Smooth muscle cell (in vitro differentiated cells): ENCODE measurements at regions not wholly inside any gene's neighbourhood (a gene's known extent, or its start where the extent isn't known, plus 50 kb on each side); places are given as distances from the start of the nearest gene placed in this dataset.

Source experiments
- DNase-seq: peaks from one replicate; lab custom pipeline; 2025; ENCODE audit not compliant: unreplicated experiment; lab: John Stamatoyannopoulos, UW
- H2AFZ ChIP-seq: fragments of 200-600 bp; sonication (generic); 2 replicates; pipeline ENCODE4 v1.6.0; 2016; ENCODE audit warnings: antibody characterized with exemption, low read depth, mild to moderate bottlenecking
- H3F3A ChIP-seq: fragments of 200-600 bp; sonication (generic); 2 replicates; pipeline ENCODE4 v1.6.0; 2017; ENCODE audit warnings: antibody characterized with exemption, low read depth
- H3K27ac ChIP-seq: fragments of 200-600 bp; sonication (generic); 2 replicates; pipeline ENCODE4 v1.5.1; 2016; ENCODE audit warnings: low read depth, mild to moderate bottlenecking
- H3K27me3 ChIP-seq: fragments of 200-600 bp; sonication (generic); 2 replicates; pipeline ENCODE4 v1.6.1; 2016; ENCODE audit warnings: low read depth, mild to moderate bottlenecking
- H3K36me3 ChIP-seq: fragments of 200-600 bp; sonication (generic); 2 replicates; pipeline ENCODE4 v1.5.1; 2016; ENCODE audit warnings: low read depth
- H3K4me1 ChIP-seq: fragments of 200-600 bp; sonication (generic); 2 replicates; pipeline ENCODE4 v1.5.1; 2016; ENCODE audit warnings: low read depth
- H3K4me2 ChIP-seq: fragments of 200-600 bp; sonication (generic); 2 replicates; pipeline ENCODE4 v1.6.0; 2016; ENCODE audit warnings: mild to moderate bottlenecking
- H3K4me3 ChIP-seq: fragments of 200-600 bp; sonication (generic); 2 replicates; pipeline ENCODE4 v1.5.1; 2016; ENCODE audit warnings: mild to moderate bottlenecking
- H3K79me2 ChIP-seq: fragments of 200-600 bp; sonication (generic); 2 replicates; pipeline ENCODE4 v1.6.0; 2016; ENCODE audit warnings: low read depth, mild to moderate bottlenecking
- H3K9ac ChIP-seq: fragments of 200-600 bp; sonication (generic); 2 replicates; pipeline ENCODE4 v1.6.0; 2016; ENCODE audit warnings: low read depth
- H3K9me3 ChIP-seq: fragments of 200-600 bp; sonication (generic); replicated peaks from 2 replicates; pipeline ENCODE4 v1.5.1; 2016; ENCODE audit warnings: low read depth
- H4K20me1 ChIP-seq: fragments of 200-600 bp; sonication (generic); 2 replicates; pipeline ENCODE4 v1.6.0; 2016; ENCODE audit warnings: low read depth
- CTCF ChIP-seq: fragments of 200-600 bp; sonication (generic); IDR thresholded peaks from 2 replicates; pipeline ENCODE4 v1.5.1; 2017; ENCODE audit warnings: borderline replicate concordance, mild to moderate bottlenecking, antibody characterized with exemption; ENCODE audit not compliant: insufficient read depth, poor library complexity, severe bottlenecking
- WGBS: methylation state at CpG from one replicate; pipeline ENCODE4 v1.1.7; 2016; ENCODE audit warnings: low lambda C conversion rate; 5-methylcytosine and 5-hydroxymethylcytosine counted together

GRCh38 chr6:140846503-140847261, 1286.0 kb upstream of the GJE1 start:
- H4K20me1 ChIP-seq, result no peaks in the 10 kb centered on the region
- no peaks in the 10 kb centered on the region for H3K27me3 ChIP-seq
- no peak overlapping the region for H3K9ac ChIP-seq
- peak overlapping the region; percentile 20 for H3K4me2 ChIP-seq
- H3K9me3 ChIP-seq, result no peaks in the 10 kb centered on the region
- no peak for TF ChIP-seq CTCF
- no peaks in the 10 kb centered on the region for H3F3A ChIP-seq
- H3K4me3 ChIP-seq, result no peak overlapping the region
- no peak for DNase-seq
- H3K36me3 ChIP-seq, result no peaks in the 10 kb centered on the region
- H3K79me2 ChIP-seq, result no peaks in the 10 kb centered on the region
- 67% methylated on average over 3 of the region's 3 CpGs for WGBS
- H3K27ac ChIP-seq, result peak overlapping the region; percentile 41
- no peak overlapping the region for H2AFZ ChIP-seq
- peaks cover 4% of the 10 kb centered on the region for H3K4me1 ChIP-seq

GRCh38 chr6:140845701-140846100, 1287.0 kb upstream of the GJE1 start:
- 92% methylated on average over 1 of the region's 1 CpG for WGBS
- Histone ChIP-seq H3K4me3 (no peak overlapping the region), H3K4me2 (no peak overlapping the region), H2AFZ (no peak overlapping the region), H3K79me2 (no peaks in the 10 kb centered on the region), H3K4me1 (peaks cover 4% of the 10 kb centered on the region), H3K9me3 (no peaks in the 10 kb centered on the region), H4K20me1 (no peaks in the 10 kb centered on the region), H3K27ac (no peak overlapping the region), H3K27me3 (no peaks in the 10 kb centered on the region), H3F3A (no peaks in the 10 kb centered on the region), H3K9ac (no peak overlapping the region), H3K36me3 (no peaks in the 10 kb centered on the region)
- no peak for TF ChIP-seq CTCF
- no peak for DNase-seq

DNA sequence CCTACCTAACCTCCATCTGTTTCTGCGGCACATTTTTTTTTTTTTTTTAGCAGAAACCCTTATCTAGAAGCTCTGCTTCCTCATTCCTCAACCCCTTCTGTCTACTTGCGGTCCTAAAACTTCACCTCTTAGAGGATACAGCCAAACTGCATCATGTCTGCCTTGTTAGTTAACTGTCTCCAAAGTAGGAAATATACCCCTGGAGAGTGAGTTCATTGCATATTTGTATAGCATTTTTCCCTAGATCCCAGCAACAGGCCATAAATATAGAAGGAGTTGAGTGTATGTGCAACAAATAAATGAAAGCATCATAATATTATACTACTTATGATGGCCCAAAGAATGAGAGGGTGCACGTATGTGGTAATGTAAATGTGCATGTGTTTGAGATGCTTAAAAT, 1288.6 kb upstream of the GJE1 start:
- H3K27me3 ChIP-seq, result no peaks in the 10 kb centered on the region
- H2AFZ ChIP-seq, result peak overlapping the region; percentile 26
- no peaks in the 10 kb centered on the region for H3K79me2 ChIP-seq
- no peak overlapping the region for H3K27ac ChIP-seq
- H3K9me3 ChIP-seq, result no peaks in the 10 kb centered on the region
- H3F3A ChIP-seq, result no peaks in the 10 kb centered on the region
- peaks cover 4% of the 10 kb centered on the region for H3K4me1 ChIP-seq
- no peaks in the 10 kb centered on the region for H4K20me1 ChIP-seq
- no peaks in the 10 kb centered on the region for H3K36me3 ChIP-seq
- WGBS, result 68% methylated on average over 3 of the region's 3 CpGs
- H3K4me2 ChIP-seq, result no peak overlapping the region
- no peak for TF ChIP-seq CTCF
- H3K4me3 ChIP-seq, result no peak overlapping the region
- H3K9ac ChIP-seq, result no peak overlapping the region
- DNase-seq, result no peak

- Histone ChIP-seq H3K9me3 (no peaks in the 10 kb centered on the region), H3K79me2 (no peaks in the 10 kb centered on the region), H3K4me3 (no peak overlapping the region), H3K27me3 (no peaks in the 10 kb centered on the region), H3K9ac (no peak overlapping the region), H2AFZ (no peak overlapping the region), H3K36me3 (no peaks in the 10 kb centered on the region), H3K27ac (no peak overlapping the region), H3K4me2 (no peak overlapping the region), H4K20me1 (no peaks in the 10 kb centered on the region), H3K4me1 (no peaks in the 10 kb centered on the region), H3F3A (no peaks in the 10 kb centered on the region)
- TF ChIP-seq CTCF, result no peak
- DNase-seq, result no peak
- WGBS, result 97% methylated on average over 1 of the region's 1 CpG
These were observed 1299.3 kb upstream of the GJE1 start for GRCh38 chr6:140833408-140833807.
